HG03565 (cell line): ENCODE measurements at regions not wholly inside any gene's neighbourhood (a gene's known extent, or its start where the extent isn't known, plus 50 kb on each side); places are given as distances from the start of the nearest gene placed in this dataset.

Experiments
- ATAC-seq: cut with Tn5 transposase; IDR thresholded peaks from one replicate; pipeline ENCODE4 v1.9.1; 2021; ENCODE audit warnings: mild to moderate bottlenecking, moderate library complexity; ENCODE audit not compliant: unreplicated experiment

DNA sequence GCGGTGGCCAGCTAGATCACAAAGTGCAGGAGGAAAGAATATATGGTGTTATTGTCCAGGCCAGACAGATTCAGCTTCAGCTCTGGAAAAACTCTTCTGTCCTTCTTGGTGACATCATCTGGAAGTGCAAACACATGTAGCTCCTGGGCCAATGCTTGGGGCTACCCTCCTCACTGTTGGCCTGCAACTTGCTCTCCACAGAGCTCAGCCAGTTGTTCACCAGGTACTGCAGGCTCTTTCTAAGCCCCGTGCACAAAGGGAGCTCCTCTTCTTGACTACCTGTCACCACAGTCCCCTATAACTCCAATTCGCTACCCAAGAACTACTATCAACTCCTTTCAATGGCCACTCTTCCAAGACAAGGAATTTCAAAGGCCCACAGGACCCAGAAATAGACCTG lies 1175.9 kb upstream of the CDH9 start:
- ATAC-seq, result no peak

DNA sequence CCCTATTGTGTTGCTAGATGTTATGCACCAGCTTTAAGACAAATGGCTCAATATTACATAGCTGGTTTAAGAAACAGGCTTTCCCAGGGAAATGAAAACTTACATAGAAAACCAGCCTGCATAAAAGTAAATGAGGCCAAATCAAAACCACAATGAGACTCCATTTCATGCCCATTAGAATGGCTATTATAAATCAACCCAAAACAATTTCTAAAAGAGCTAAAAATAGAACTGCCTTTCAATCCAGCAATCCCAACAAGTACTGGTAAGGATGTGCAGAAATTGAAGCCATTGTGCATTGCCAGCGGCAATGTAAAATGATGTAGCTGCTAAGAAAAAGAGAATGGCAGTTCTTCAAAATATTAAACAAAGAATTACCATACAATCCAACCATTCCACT lies 1170.0 kb upstream of the CDH9 start:
- ATAC-seq, result no peak

GRCh38 chr5:28190011-28190410 lies 1151.6 kb upstream of the CDH9 start:
- no peak for ATAC-seq

GRCh38 chr5:28174691-28175090 lies 1136.3 kb upstream of the CDH9 start:
- ATAC-seq, result no peak

DNA sequence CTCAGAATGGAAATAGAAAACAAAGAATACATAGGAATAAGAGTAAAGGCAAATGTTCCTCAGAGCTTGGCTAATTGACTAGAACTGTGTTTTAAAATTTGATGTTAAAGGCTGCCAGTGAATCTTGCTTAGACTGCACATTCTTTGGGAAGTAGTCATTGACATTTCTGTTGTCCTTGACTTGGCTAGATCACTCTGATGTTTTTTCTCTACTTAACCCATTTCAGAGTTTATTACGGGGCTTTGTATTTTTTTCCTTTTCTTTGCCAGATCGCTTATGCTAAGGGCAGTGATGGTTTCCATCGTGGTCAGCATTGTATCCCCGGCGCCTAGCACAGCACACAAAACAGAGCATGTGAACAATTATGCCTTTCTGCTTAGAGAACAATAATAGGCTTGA lies 1126.7 kb upstream of the CDH9 start:
- no peak for ATAC-seq

DNA sequence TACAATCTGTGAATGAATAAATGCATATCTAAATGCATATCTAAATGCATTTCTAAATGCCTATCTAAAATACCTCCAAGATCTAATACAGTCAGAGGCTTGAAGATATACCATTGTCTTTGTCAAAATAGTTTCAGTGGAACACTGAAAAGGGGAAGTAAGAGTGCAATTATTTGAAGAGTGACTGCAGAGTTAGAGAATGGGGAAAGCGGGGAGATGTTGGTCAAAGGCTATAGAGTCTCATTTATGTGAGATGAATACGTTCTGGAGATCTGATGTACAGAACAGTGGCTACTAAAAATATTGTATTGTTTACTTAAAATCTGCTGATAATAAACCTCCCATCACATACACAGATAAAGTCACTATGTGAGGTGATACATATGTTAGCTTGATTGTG lies 1126.2 kb upstream of the CDH9 start:
- ATAC-seq, result no peak

GRCh38 chr5:28156981-28157380 lies 1118.6 kb upstream of the CDH9 start:
- ATAC-seq, result no peak

GRCh38 chr5:28143519-28143918 lies 1105.1 kb upstream of the CDH9 start:
- no peak for ATAC-seq

DNA sequence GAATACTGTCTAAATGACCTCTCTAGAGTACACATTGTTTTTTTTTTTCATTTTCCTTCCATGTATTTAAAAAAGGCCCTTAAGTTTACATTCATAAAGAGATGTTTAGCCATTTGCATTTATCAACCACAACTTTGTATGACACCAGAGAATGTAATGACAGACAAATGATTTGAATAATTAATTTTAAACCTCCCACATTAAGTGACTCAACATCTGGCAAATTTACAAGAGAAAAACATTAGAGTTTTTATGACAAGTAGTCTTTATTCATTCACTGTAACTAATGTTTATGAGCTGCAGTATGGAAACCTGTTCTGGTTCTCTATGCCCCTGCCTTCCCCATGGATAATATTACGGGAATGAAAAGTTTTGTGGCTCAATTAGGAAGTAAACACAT lies 1093.8 kb upstream of the CDH9 start:
- ATAC-seq, result no peak

DNA sequence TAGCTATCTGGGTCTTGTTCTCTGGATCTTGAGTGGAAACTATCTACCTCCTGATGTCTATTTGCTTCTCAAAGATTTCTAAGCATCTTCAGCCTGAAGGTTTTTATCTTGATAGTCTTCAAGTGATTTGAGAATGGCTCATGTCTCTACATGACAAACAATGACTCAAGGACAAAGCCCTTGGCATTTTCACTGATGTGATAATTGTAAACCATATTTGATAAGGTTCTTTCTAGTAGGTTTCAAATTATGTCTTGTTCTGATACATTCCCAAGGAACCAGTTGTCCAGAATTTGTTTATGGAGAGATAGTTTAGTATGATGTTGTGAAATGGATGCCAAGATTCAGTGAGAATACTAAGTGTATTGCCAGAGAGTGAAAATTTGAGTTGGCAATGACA lies 1079.3 kb upstream of the CDH9 start:
- no peak for ATAC-seq

- ATAC-seq, result no peak
Measured at GRCh38 chr5:28117273-28117672, 1078.9 kb upstream of the CDH9 start.

DNA sequence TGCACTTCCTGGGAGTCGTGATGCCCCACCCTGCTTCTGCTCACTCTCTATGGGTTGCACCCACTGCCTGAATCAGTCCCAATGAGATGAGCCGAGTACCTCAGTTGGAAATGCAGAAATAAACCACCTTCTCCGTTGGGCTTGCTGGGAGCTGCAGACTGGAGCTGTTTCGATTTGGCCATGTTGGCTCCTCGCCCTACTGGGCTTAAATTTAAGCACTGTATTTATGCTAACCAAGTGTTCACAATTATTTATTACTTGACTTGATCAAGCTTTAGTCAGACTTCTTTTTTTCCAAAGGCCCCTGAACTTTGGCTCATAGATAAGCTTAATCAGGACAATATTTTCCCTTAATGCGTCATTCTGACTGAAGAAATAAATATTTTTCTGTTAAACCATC lies 1072.4 kb upstream of the CDH9 start:
- ATAC-seq, result no peak

GRCh38 chr5:28104080-28104479 lies 1065.7 kb upstream of the CDH9 start:
- ATAC-seq, result no peak

DNA sequence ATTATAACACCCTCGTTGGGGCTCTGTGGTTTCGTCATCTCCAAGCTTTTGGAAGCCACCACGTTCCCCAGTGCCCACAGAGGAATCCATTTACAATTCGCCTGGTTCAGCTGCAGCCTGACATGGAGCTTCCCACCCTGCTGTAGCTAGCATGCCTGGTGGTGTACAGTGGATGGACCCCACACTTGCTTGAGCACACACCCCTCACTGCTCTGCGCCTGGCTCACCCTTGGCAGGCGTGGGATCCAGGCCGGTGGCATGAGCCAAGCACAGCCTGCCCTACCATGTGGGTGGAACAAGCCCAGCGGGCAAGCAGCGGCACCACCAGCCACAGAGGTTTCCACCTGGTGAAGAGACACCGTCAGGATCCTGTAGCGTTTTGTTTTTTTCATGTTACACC lies 1045.7 kb upstream of the CDH9 start:
- no peak for ATAC-seq

DNA sequence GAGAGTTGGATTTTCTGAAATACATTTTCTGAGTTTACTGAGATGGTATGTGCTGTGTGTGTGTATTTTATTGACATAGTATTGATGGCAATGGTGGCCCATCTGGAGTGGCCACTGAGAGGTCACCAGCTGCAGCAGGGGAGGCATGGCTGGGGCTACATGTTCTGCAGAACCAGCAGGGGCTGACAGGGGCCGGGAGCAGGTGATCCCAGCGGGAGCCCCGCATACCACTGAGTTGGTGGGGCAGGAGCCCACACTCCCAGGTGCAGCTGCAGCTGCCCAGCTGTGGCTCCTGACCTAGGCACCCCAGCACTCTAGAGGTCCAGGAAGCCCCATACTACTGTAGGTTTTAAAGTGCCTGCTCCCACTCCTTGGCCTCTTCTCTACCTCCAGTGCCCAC lies 1044.2 kb upstream of the CDH9 start:
- ATAC-seq, result no peak

DNA sequence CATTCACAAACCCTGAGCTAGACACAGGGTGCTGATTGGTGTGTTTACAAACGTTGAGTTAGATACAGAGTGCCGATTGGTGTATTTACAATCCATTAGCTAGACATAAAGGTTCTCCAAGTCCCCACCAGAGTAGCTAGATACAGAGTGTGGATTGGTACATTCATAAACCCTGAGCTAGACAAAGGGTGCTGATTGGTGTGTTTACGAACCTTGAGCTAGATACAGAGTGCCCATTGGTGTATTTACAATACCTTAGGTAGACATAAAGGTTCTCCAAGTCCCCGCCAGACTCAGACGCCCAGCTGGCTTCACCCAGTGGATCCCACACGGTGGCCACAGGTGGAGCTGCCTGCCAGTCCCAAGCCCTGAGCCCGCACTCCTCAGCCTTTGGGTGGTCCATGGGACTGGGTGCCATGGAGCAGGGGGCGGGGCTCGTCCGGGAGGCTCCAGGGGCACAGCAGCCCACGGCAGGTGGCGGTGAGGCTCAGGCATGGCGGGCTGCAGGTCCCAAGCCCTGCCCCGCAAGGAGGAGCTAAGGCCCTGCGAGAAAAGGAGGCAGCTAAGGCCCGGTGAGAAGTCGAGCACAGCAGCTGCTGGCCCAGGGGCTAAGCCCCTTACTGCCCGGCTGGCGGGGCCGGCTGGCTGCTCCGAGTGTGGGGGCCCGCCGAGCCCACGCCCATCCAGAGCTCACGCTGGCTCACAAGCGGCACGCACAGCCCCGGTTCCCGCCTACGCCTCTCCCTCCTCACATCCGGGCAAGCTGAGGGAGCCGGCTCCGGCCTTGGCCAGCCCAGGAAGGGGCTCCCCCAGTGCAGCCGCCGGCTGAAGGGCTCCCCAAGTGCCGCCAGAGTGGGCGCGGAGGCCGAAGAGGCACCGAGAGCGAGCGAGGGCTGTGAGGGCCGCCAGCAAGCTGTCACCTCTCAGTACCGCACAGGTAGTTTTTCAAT lies 1039.2 kb upstream of the CDH9 start:
- ATAC-seq, result no peak

DNA sequence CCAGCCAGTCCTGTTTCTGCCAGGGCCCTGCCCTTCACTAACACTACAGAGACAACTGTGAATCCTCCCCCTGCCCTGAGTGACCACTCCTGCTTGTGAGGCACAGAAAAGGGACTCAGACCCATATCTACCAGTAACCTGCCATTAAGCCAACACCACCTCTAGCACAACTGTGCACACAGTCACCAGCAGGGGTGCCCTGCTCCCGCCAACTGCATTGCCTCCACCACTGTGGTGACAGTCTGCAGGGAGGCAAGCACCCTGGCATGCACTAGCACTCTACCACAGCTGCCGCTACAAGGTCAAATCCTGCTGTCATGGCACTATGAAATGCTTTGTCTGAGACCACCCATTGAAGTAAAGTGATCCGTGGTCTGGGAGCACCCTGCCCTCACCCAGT lies 1028.5 kb upstream of the CDH9 start:
- no peak for ATAC-seq

DNA sequence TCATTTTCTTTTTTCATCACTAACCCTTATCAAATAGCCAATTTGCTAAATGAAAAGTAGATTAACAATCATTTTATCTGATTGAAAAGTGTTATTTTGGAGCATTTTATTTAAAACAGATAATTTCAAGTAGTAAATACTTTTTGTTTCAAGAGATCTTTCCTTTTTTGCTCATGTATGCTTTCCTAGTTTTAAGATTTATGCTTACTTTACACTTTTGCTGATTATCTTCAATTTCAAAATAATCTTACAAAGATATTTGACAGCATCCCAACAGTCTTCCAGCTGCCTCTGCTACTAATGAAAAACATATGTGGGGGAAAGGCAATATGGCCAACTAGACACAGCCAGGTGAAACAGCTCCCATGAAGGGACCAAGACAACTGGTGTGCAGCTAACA lies 1027.3 kb upstream of the CDH9 start:
- ATAC-seq, result no peak

- ATAC-seq, result no peak
Measured at GRCh38 chr5:28046596-28046995, 1008.2 kb upstream of the CDH9 start.

DNA sequence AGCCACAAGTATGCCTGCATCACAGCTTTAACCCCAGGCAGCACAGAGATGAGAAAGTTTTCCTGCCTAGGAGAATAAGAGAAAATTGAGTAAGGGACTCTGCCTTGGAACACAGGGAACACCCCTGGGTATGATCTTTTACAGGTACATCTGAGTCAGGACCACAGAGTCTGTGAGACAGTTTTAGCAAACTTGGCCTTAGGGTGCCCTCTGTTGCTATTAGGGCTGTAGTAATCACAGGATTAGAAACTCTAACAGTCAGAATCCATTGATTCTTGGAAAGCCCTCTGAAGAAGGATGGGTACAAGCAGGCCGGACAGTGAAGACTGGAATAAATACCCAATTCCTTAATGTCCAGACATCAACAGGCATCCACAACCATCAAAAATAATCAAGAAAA lies 989.5 kb upstream of the CDH9 start:
- no peak for ATAC-seq

DNA sequence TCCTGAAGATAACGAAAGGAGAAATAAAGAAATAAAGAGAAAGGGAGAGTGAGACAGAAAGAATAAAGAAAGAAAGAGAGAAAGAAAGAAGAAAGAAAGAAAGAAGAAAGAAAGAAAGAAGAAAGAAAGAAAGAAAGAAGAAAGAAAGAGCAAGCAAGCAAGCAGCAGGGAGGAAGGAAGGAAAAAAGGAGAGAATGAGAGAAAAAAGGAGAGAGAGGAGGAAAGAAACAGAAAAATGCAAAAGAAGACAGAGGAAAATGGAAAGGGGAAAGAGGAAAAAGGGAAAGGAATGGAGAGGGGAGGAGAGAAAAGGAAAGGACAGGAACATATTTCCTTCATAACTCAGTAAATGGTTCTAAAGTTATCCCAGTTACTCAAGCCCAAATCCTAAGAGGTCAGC lies 978.8 kb upstream of the CDH9 start:
- ATAC-seq, result no peak

- no peak for ATAC-seq
Measured at GRCh38 chr5:28014779-28015178, 976.4 kb upstream of the CDH9 start.

DNA sequence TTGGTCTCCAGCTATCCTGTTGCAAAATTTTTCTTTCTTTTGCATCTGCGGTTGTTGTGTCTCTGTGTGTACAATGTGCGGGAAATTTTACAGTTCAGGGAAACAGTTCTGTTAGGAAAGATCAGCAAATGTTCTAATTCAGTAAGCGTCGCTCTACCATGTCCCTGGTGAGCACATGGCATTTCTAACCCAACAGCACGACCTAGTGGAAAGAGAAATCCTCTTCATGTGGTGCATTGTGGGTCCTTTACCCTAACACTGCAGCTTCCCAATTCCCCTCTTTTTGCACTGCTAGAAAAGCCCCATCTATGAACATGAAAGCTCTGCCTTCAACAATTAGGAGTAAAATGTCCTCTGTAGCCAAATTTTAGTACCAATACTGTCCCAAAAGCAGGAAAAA lies 974.2 kb upstream of the CDH9 start:
- no peak for ATAC-seq
